Activated T-cell treated with anti-CD3 and anti-CD28 coated beads for 24 hours (primary cell): ENCODE measurements at regions not wholly inside any gene's neighbourhood (a gene's known extent, or its start where the extent isn't known, plus 50 kb on each side); places are given as distances from the start of the nearest gene placed in this dataset.

Source experiments
- DNase-seq: peaks from one replicate; pipeline ENCODE4 v3.0.0-alpha.2; 2020; ENCODE audit warnings: low read depth

- DNase-seq: no peak
These were observed 63.1 kb upstream of the BAIAP2L1 start for GRCh38 chr7:98463837-98464557.

DNA sequence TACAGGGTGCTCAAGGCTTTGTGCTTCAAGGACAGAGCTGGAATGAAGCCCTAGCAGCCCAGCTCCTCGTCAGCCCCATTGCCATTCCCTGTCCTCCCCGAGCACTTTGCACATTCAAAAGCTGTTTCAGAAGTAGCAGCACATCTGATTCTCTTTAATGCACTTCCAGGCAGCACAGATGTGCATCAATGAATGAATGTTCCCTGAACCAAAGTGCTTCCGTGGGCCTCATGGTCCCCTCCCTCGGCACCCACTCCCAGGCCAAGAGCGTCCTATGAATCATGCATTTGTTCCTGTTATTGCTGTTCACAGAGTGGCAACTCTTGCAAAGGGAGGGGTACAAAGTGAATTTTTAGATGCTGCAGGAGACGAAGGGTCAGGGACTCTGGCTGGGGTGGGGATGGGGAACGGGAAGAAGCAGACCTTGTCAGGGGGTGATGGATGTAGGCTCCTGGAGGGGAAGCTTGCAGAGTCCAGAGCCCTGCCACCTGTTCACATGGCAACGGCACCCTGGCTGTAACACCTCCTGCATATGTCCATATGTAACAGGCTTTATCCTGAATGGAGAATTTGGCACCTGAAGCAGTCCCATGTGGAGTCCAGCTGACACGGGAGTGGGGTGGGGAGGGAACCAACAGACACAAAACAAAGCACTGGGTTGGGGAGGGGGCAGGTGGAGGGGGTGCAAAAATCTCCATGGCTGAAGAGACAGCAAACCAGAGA is 62.2 kb upstream of the BAIAP2L1 start:
- no peak for DNase-seq

DNA sequence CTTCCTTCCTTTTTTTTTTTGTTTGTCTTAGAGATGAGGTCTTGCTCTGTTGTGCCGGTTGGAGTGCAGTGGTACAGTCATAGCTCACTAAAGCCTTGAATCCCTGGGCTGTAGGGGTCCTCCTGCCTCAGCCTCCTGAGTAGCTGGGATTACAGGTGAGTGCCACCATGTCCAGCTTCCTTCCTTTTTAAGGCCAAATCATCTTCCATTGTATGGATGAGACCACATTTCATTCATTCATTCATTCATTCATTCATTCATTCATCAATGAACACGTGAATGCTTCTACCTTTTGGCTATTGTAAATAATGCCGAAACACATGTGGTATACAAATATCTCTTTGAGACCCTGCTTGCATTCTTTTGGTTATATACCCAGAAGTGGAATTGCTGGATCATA is 60.0 kb upstream of the BAIAP2L1 start:
- DNase-seq: no peak

DNA sequence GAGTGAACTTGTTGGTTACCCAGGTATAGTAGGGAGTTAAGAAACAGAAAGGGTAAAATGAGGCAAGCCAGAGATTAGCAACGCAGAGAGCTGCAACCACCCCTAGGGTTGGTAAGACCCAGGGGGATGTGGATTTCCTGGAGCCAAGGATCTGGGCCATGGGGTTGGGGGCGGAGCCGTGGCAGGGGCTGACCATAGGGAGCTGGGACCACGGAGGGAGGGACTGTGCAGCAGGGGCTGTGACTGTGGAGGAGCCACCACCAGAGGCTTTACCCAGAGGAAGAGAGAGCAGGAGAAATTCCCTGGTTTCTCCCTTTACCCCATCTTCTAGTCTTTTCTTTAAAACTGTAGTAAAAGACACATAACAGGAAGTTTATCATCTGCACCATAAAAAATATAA is 58.6 kb upstream of the BAIAP2L1 start:
- DNase-seq: no peak

- DNase-seq: no peak
These were observed 57.4 kb upstream of the BAIAP2L1 start for GRCh38 chr7:98458090-98458875.

DNA sequence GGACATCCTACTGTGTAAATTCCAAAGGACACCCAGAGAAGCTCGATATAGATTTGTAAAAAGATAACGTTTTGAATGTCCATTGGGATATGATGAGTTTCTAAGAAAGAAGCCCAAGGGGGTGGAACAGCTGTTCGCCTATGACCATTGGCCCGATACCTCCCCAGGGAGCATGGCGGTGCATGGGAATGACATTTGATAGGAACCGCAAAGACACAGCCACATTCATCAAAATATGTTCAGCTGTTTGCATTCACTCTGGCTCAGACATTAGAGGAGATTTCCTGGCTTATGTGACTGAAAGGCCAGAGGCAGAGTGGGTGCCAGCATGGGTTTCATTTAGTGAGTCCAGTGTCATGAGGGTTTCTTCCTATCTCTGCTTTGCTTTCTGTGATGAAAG is 56.0 kb upstream of the BAIAP2L1 start:
- no peak for DNase-seq

DNA sequence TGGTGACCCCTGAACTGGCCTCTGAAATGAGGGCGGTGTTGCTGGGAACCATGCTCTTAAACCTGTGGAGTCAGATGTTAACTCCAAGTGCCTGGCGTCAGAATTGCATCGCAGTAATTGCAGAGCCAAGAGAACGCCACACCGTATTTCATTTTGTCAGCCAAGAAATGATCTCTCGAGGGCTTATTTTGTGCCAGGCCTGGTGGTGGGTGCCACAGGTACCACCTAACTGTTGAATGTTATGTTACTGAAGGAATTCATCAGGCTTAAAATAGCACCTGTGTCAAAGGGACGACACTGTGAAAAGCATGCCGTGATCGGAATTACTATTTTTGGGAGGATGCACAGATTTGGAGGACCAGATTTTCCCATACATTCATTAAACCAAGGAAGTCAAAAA is 51.9 kb upstream of the BAIAP2L1 start:
- DNase-seq: no peak
